GM18517 (cell line): ENCODE measurements at regions not wholly inside any gene's neighbourhood (a gene's known extent, or its start where the extent isn't known, plus 50 kb on each side); places are given as distances from the start of the nearest gene placed in this dataset.
"Not testable (repeated sequence)": the region's sequence is repeated elsewhere in the genome, so short reads cannot be mapped to it uniquely, and the experiment has no call there.

ENCODE experiments used
- ATAC-seq: cut with Tn5 transposase; IDR thresholded peaks from one replicate; pipeline ENCODE4 v1.9.1; 2021; ENCODE audit warnings: mild to moderate bottlenecking, moderate library complexity; ENCODE audit not compliant: unreplicated experiment

DNA sequence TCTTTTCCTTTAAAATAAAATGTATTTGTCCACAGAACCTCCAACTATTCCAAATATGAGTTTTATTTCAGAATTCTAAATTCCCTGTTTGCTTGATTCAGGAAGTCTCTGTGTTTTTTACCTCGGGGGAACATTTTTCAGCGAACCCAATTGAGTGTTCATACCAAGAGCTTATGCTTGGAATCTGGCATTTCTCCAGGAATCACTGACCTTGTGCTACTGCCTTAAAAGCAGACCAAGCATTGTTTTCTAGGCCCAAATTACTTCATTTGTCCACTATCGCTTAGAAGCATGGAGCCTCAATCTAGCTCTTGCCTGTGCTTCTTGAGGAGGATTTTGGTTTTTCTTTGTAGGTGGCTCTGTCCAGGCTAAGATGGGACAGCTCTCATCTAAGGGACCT is 59.4 kb downstream of the EBLN1 start:
- ATAC-seq = no peak

DNA sequence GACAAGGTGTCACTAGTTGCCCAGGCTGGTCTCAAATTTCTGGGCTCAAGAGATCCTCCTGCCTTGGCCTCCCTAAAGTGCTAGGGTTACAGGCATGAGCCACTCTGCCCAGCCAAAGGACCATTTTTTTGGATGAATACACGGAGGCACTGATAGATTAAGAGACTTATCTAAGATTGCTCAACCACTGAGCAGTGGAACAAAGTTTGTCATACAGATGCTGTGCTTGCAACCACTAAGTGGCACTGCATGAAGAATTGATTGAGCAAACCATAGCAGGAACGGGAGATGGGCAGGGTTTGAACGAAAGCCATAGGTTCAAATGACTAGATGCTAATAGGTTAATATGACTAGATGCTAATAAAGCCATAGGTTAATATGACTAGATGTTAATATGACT is 61.1 kb downstream of the EBLN1 start:
- ATAC-seq = no peak

DNA sequence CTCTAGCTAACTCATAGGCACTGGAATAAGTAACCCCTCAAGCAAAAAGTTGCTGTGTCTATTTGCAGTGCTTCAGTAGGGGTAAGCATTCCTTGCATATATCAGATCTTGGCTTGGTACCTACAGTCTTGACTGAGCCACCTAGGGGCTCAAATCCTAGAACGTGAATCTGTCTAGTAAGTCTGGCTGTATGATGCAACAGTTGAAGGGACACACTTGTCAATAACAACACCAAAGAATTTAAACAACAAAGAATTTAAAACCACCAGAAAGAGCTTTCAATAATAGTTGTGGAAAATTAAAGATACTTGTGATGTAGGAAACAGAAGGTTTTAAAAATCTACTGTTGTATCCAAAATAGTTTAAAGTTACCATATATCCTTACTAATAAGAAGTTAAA is 65.4 kb downstream of the EBLN1 start:
- ATAC-seq = no peak

DNA sequence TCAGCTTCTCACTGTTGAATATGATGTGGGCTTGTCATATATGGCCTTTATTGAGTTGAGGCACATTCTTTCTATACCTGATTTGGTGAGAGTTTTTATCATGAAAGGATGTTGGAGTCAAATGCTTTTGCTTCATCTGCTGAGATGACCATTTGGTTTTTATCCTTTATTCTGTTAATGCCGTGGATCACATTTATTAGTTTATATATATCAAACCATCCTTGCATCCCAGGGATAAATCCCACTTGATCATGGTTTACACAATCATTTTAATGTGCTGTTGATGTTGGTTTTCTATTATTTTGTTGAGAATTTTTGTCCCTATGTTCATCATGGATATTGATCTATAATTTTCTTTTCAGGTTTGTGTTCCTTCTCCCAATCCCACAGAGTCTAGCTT is 67.0 kb downstream of the EBLN1 start:
- ATAC-seq = no peak

DNA sequence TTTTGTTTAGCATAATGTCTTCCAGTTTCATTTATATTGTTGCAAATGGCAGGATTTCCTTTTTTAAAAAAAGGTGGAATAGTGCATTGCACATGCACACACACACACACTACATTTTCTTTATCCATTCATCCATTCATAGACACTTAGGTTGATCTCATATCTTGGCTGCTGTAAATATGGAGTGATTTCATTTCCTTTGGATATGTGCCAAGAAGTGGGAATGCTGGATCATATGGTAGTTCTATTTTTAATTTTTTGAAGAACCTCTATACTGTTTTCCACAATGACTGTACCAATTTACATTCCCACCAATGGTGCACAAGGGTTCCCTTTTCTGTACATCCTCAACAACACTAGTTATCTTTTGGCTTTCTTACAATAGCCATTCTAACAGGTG is 68.9 kb downstream of the EBLN1 start:
- no peak for ATAC-seq

DNA sequence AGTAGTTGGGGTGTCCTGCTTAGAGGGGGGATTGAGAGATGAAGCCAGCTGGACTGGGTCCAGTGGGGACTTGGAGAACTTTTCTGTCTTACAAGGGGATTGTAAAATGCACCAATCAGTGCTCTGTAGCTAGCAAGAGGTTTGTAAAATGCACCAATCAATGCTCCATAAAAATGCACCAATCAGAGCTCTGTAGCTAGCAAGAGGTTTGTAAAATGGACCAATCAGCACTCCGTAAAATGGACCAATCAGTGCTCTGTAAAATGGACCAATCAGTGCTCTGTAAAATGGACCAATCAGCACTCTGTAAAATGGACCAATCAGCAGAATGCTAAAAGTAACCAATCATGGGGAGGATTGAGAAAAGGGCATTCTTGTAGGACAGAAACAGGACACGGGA is 71.9 kb downstream of the EBLN1 start:
- not testable (repeated sequence) for ATAC-seq

DNA sequence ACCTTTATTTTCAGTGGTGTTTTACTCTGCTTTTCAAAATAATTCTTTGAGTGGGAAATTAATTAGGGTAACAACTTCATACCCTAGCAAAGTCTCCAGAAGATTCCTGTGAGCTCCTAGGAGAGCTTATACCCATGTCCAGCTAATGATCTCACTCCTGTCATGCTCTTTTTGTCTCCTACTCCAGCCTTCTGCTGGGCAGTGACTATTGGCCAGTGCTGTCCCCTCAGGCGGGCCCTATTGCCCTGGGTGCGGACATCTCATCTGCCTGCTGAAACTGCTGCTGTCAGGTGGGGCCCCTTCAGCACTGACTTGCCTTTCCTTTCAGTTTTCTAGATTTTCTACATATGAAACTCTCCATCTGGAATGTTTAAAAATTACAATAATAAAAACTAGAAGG is 80.3 kb downstream of the EBLN1 start:
- no peak for ATAC-seq

DNA sequence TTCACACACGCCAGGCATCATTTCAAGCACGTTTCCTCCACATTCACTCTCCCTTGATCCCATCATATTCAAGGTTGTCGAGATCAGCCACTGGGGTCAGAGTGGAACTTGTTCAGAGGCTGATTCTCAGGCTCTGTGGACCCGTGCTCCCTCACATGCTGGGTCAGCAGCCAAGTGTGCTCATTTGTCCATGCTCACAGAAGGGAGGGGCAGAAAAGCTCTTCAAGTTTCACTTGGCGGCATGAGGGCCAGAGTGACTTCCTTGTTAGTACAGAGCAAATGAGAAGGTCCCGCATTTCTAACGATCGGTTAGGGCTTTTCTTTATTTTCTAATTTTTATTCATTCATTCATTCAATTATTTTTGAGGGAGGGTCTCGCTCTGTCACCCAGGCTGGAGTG is 82.2 kb downstream of the EBLN1 start:
- no peak for ATAC-seq

DNA sequence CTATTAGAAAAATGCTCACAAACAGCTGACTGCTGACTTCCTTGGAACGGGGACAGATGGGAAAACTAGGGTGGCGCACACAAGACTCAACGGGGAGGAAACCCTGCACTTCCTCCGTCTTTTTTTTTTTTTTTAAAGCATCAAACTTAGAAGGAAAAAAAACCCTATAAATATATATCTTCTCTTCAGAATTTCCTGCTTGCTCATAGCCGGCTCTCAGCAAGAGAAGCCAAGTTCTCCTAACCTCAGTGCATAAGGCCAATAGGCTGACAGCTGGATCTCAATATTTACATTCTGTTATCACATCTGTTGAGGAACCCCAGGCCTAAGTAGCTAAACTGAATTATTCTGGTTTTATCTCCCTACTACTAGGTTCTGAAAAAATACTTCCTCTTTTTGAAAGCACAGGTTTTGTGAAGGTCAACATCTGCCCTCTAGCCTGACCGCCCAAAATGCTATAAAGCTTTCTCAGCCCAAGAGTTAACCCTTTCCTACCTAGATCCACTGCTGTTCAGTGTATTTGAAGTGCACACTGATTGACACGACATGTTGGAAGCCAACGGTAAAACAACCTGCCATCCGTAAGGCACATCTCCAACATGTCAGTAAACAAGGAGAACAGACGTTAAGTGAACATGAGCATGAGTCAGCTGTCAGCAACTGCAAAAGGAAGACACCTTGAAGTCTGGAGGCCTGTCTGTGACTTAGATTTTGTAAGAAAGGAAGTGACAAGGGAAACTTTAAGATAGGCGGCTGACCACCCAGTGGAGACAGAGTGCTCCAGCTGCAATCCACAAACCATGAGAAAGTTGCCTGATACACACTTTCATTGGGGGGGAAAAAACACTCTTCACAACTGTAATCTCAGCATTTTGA is 83.8 kb downstream of the EBLN1 start:
- peak; percentile 95 for ATAC-seq

DNA sequence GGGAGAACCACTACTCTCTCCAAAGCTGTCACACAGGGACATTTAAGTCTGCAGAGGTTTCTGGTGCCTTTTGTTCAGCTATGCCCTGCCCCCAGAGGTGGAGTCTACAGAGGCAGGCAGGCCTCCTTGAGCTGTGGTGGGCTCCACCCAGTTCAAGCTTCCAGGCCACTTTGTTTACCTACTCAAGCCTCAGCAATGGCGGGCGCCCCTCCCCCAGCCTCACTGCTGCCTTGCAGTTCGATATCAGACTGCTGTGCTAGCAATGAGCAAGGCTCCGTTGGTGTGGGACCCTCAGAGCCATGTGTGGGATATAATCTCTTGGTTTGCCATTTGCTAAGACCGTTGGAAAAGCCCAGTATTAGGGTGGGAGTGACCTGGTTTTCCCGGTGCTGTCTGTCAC is 87.0 kb downstream of the EBLN1 start:
- ATAC-seq = not testable (repeated sequence)

DNA sequence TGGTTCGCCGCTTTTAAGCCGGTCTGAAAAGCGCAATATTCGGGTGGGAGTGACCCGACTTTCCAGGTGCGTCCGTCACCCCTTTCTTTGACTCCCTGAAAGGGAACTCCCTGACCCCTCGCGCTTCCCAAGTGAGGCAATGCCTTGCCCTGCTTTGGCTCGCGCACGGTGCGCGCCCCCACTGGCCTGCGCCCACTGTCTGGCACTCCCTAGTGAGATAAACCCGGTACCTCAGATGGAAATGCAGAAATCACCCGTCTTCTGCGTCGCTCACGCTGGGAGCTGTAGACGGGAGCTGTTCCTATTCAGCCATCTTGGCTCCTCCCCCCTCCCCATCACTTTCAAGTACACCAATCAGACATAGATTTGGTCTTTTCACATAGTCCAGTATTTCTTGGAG is 88.2 kb downstream of the EBLN1 start:
- not testable (repeated sequence) for ATAC-seq

DNA sequence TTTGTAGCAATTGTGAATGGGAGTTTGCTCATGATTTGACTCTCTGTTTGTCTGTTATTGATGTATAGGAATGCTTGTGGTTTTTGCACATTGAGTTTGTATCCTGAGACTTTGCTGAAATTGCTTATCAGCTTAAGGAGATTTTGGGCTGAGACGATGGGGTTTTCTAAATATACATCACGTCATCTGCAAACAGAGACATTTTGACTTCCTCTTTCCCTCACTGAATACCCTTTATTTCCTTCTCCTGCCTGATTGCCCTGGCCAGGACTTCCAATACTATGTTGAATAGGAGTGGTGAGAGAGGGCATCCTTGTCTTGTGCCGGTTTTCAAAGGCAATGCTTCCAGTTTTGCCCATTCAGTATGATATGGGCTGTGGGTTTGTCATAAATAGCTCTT is 96.6 kb downstream of the EBLN1 start:
- ATAC-seq = not testable (repeated sequence)

DNA sequence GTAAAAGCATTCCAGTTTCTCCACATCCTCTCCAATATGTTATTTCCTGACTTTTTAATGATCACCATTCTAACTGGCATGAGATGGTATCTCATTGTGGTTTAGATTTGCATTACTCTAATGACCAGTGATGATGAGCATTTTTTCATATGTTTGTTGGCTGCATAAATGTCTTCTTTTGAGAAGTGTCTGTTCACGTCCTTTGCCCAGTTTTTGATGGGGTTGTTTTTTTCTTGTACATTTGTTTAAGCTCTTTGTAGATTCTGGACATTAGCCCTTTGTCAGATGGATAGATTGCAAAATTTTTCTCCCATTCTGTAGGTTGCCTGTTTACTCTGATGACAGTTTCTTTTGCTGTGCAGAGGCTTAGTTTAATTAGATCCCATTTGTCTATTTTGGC is 97.7 kb downstream of the EBLN1 start:
- not testable (repeated sequence) for ATAC-seq

DNA sequence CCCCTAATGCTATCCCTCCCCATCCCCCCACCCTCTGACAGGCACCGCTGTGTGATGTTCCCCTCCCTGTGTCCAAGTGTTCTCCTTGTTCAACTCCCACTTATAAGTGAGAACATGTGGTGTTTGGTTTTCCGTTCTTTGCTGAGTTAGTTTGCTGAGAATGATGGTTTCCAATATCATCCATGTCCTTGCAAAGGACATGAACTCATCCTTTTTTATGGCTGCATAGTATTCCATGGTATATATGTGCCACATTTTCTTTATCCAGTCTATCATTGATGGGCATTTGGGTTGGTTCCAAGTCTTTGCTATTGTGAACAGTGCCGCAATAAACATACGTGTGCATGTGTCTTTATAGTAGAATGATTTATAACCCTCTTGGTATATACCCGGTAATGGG is 98.2 kb downstream of the EBLN1 start:
- ATAC-seq = not testable (repeated sequence)

DNA sequence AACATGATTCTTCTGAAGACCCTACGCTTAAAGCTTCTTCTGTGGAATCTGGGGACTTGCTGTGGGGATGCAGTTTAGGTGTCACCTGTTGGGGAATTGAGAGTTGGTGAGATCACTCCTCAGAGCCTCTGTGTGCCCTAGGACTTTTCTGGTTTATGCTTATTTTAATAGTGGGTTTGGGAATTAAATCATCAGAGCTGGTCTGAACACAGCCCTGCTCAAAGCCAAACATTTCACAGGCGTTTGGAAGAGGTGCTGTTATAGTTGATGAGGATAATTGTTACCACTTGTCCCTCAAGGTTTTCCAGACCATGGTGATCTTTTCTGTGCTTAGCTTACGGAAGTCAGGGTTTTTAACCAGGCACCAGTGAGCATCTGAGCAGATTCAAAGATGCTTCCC is 106.1 kb downstream of the EBLN1 start:
- ATAC-seq = no peak

DNA sequence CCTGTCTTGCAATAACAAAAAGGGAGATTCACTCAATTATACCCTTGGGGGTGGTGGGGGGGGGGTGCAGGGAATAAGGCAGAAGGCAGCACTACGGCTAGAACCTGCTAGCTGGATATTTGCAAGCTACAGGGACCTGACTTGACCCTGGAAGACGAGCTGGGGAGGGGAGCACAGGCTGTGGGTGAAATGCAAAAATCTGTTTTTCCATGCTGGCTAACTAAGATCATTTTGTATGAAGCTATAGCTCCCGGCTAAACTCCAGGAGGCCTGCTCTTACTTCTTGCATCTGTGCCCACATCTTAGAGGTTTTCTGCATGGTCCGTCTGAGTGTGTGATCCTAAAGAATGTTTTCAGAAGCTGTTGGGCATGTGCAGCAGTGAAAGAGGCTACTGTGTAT is 106.6 kb downstream of the EBLN1 start:
- no peak for ATAC-seq

DNA sequence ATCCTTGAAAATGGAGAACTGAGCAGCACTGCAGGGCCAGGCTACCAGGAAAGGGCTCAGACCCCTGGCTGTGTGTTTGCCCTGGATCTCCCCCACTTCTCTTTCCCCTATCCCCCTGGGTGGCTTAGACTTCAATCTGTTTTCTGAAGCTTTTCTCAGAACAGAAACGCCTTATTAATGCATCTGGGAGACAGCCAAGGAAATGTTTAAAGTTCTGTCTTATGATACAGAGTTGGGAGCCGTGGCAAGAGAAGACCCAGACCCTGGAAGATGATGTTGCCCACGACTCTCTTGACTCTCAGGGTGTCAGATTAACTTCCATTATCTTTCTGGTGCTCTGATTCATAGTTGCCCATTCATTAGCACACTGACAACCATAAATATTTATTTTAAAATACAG is 107.1 kb downstream of the EBLN1 start:
- no peak for ATAC-seq

DNA sequence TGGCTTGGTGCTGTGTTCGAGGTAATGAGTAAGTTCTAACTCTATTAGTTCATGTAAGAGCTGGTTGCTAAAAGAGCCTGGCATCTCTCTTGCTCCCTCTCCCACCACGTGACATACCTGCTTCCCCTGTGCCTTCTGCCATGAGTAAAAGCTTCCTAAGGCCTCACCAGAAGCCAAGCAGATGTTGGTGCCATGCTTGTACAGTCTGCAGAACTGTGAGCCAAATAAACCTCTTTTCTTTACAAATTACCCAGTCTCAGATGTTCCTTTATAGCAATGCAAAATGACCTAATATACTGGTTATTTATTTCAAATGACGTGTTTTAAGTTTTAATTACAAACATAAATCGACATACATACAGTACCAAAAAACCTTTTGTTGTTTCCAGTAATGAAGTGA is 101.7 kb upstream of the DNAJC1 start:
- ATAC-seq = no peak

DNA sequence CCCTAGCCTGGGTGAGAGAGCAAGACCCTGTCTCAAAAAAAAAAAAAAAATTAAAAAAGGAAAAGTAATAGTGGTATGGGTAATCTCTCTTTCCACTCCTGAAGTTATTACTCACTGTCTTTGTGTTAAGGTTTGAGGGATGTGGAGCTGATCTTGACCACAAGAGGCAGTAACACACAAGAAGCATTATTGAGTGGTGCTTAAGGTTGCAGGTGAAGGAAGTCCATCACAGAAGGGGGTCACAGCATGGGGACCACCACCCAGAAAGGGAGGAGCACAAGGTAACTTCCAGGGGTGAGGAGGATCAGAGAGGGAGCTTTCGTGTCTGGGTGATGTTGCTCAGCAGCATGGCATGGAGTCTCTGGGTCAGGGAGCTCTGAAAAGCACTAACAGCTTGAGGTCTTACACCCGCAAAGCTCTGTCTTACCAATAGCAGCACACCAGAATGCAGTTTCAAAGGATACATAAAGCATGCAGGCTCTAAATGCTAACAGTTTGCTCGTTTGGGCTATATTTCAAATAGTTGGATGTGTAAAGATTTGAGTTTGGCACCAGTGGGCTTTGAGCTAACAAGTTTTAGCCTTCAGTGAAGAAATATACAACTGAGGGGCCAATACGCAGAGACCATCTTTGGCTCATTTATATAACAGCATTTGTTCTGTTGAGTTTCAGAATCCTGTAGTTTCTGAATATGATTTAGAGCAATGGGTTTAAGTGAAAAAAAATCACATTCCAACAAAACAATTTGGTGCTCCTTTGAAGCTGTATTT is 100.4 kb upstream of the DNAJC1 start:
- ATAC-seq = peak; percentile 65

DNA sequence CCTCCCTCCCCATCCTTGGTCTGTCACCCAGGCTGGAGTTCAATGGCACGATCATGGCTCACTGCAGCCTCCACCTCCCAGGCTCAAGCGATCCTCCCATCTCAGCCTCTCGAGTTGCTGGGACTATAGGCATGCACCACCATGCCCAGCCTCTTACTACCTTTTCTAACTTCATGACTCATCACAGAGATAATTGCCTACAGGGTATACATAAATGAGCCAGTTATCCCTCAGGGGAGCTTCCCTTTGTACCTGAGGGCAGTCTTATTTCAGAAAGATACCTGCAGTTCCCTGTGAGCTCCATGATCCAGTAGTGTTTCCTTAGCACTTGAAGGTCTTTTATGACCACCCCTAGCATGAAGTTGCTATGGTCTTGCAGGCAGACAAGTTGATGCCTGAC is 94.2 kb upstream of the DNAJC1 start:
- ATAC-seq = no peak

DNA sequence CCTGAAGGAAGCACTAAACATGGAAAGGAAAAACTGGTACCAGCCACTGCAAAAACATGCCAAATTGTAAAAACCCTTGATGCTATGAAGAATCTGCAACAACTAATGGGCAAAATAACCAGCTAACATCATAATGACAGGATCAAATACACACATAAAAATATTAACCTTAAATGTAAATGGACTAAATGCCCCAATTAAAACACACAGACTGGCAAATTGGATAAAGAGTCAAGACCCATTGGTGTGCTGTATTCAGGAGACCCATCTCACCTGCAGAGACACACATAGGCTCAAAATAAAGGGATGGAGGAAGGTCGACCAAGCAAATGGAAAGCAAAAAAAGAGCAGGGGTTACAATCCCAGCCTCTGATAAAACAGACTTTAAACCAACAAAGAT is 87.7 kb upstream of the DNAJC1 start:
- not testable (repeated sequence) for ATAC-seq

DNA sequence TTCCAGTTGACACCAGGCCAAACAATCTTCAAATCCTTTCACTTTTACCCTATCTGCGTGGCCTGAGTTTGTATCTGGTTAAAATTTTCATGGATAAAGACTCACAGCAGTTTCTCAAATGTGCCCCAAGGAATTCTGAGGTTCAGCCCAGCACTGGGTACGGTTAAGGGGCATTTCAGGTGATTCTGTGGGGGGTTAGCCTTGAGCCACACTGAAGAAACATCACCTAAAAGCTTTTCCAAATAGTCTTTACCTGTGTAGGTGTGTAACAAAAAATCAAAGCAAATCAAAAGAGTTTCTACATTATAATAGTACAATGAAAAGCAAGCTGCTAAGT is 83.8 kb upstream of the DNAJC1 start:
- no peak for ATAC-seq
